NCI-H1105 treated with DMSO at 0.1 percent for 48 hours (cell line): ENCODE measurements at regions not wholly inside any gene's neighbourhood (a gene's known extent, or its start where the extent isn't known, plus 50 kb on each side); places are given as distances from the start of the nearest gene placed in this dataset.

Source experiments
- DNase-seq: peaks from one replicate; lab custom pipeline; 2025; lab: John Stamatoyannopoulos, UW

DNA sequence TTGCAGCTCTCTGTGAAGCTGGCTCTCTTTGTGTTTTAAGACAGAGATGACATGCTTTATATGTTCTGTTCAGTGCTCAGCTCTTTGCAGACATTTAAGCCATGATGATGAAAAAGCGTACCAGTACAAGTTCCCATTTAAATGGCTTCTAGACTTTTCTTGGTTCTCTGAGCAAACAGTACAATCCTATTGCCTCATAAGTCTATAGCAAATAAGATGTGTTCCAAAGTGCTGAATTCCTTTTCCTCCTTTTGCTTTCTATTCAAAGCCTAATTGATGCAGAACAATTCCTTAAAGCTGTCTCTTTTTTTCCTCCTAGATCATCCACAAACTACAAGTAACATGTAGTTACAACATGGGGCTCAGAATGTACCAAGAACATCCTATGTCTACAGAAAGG lies 168.8 kb upstream of the SPATS2L start:
- no peak for DNase-seq

- no peak for DNase-seq
Observed at GRCh38 chr2:200138391-200139124, 167.9 kb upstream of the SPATS2L start.

DNA sequence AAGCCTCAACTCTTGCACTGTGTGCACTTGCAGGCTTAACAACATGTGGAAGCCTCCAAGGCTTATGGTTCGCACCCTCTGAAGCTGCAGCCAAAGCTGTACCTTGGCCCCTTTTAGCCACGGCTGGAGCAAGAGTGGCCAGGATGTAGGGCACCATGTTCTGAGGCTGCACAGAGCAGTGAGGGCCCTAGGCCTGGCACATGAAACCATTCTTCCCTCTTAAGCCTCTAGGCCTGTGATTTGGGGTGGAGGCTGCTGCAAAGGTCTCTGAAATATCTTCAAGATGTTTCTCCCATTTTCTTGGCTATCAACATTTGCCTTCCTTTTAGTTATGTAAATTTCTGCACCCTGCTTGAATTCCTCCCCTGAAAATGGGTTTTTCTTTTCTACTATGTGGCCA lies 161.9 kb upstream of the SPATS2L start:
- DNase-seq, result no peak

- no peak for DNase-seq
Observed at GRCh38 chr2:200146501-200146900, 160.0 kb upstream of the SPATS2L start.

DNA sequence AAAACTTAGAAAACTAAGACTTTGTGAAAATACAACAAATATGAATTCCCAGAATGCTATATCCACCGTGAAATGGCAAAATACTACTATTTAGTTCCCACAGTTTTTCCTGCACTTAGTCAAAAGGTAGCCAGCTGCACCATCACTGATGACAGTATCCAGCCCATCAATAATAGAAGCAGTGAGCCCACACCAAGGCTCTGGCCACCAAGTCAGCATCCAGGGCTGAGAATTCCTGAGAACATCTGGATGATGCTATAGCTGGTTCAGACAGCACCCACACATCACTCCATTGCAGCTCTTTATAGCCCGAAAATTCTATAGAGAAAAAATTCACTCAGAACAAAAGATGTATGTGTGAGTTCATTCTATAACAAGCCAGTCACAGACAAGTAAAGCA lies 159.1 kb upstream of the SPATS2L start:
- no peak for DNase-seq

DNA sequence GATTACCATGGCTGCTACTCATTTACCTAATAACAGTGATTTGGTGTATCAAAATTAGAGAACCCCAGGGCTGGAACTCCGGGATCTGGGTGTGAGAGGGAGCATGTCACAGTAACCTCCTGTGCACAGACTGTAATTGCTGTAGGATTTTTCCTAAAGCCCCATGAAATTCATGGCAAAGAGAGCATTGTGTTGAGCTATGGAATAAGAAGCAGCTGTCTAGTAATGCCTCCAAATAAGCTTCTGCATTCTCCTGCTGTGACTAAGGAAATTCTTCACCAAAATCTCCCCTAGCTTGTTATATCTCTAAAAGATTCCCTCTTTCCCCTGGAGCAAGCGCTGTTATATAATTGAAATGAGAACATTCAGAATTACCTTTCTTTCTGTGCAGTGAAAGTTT lies 158.1 kb upstream of the SPATS2L start:
- no peak for DNase-seq

DNA sequence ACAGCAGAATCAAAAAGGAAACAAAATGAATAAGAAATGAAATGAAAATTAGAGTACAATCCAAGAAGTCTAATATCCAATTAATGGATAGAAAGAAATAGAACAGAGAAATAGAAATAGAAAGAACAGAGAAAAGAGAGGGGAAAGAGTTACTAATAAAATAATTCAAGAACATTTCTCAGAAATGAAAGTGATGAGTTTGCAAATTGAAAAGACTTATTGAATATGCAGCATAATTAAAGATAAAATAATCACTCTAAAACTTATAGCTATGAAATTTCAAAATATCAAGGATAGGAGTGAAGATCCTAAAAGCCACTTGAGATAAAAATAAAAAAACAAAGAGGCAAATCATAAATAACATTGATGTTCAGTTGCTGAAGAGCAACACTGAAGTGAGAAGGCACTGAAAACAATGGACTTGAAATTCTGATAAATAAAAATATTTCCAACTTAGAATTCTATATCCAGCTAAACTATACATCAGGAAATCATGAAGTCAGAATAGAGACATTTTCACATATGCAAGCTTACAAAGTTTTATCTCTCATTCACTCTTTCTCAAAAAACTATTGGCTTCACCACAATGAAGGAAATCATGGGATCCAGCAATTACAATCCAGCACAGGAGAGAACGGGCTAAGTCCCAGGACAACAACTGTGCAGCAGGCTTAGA lies 155.9 kb upstream of the SPATS2L start:
- DNase-seq, result no peak

GRCh38 chr2:200155652-200156051 lies 150.8 kb upstream of the SPATS2L start:
- no peak for DNase-seq

GRCh38 chr2:200156166-200156835 lies 150.2 kb upstream of the SPATS2L start:
- DNase-seq, result no peak

- no peak for DNase-seq
Observed at GRCh38 chr2:200158647-200159356, 147.7 kb upstream of the SPATS2L start.

DNA sequence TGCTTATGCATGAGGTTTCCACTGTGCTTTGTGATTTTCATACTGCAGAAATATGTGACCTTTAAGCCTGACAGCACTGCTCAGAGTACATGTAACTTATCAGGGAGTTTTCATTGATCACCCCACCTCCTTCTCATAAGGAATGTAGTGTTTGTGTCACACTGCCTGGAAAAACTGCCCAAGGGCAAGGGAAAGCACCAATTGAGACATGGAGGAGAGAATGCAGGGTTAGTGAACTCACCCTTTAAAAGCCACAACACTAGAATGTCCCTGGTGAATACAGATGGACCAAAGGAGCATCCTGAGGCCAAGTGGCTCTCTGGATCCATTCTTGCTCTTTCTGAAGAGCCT lies 147.2 kb upstream of the SPATS2L start:
- no peak for DNase-seq

GRCh38 chr2:200159829-200160781 lies 146.4 kb upstream of the SPATS2L start:
- DNase-seq, result no peak

DNA sequence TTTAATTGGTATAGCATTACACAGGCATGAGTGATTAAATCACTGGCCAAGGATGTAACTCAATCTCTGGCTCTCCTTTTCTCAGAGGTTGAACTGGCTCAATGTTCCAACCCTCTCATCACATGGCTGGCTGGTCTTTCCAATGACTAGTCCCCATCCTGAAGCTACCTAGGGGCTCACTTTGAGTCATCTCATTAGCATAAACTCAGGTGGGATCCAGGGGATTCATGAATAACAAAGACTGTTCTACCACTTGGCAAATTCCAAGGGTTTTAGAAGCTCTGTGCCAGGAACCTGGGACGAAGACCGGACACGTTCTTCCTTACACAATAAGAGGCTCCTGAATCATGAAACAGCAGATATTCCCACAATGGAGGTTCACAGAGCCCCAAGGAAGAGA lies 145.0 kb upstream of the SPATS2L start:
- no peak for DNase-seq

GRCh38 chr2:200165687-200166086 lies 140.8 kb upstream of the SPATS2L start:
- no peak for DNase-seq

GRCh38 chr2:200168641-200169555 lies 137.6 kb upstream of the SPATS2L start:
- no peak for DNase-seq

DNA sequence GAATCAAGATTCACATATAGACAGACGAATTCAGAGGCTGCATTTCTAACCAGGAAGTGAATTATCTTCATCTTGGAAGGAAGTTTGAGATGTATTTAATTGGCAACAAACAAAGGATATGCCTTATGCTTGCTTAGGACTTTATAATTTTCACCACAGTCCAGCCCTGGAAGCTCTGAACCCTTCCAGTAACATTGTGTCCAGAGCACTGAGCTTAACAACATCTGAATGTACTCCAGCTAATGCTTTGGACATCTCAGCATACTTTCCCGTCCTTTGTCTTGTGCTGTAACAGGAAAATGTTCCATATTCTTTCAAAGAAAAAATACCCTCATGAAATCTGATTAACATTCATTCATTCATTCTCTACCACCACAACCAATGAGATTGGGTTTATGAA lies 136.3 kb upstream of the SPATS2L start:
- DNase-seq, result no peak

GRCh38 chr2:200171731-200172482 lies 134.6 kb upstream of the SPATS2L start:
- no peak for DNase-seq

DNA sequence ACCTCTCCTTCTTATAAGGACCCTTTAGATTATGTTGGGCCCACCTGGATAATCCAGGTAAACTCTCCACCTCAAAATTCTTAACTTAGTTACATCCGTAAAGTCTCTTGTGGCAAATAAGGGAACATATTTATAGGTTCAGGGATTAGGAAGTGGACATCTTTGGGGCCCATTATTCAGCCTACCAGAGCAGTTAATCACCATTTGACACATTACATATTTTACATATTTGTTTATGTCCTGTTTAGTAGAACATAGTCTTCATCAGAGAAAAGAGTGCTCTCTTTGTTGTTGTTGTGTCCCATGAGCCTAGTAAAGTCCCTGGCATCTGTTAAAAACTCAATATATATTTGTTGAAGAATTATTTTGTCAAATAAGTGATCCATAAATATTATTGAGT lies 134.0 kb upstream of the SPATS2L start:
- DNase-seq, result no peak

- DNase-seq, result no peak
Observed at GRCh38 chr2:200172944-200173581, 133.4 kb upstream of the SPATS2L start.
